ENCODE measurements at regions not wholly inside any gene's neighbourhood (a gene's known extent, or its start where the extent isn't known, plus 50 kb on each side); places are given as distances from the start of the nearest gene placed in this dataset.
"Not testable (repeated sequence)": the region's sequence is repeated elsewhere in the genome, so short reads cannot be mapped to it uniquely, and the experiment has no call there.

GRCh38 chr16:33961536-33961935 is 502.1 kb downstream of the TP53TG3F start:
- peak; percentile 43 for TF ChIP-seq CTCF (IDR thresholded peaks at IDR 0.05)
- not testable (repeated sequence) for TF ChIP-seq EP300 (IDR thresholded peaks at IDR 0.05; ENCODE audit: borderline replicate concordance in 1 of 2, low read depth in 1 of 2, low read length in 1 of 2); RAD21 (IDR thresholded peaks at IDR 0.05; ENCODE audit: low read length); POLR2AphosphoS5 (IDR thresholded peaks at IDR 0.05; ENCODE audit: low read depth, low read length); FOXJ3 (CRISPR knock-in tag; IDR thresholded peaks at IDR 0.05); MAX (IDR thresholded peaks at IDR 0.05; ENCODE audit: low read depth); TEAD4 (IDR thresholded peaks at IDR 0.05; ENCODE audit: borderline replicate concordance, insufficient read depth); FOXM1 (IDR thresholded peaks at IDR 0.05; ENCODE audit: low read depth); PBX3 (IDR thresholded peaks at IDR 0.05)
